Loucy (cell line): ENCODE measurements at regions not wholly inside any gene's neighbourhood (a gene's known extent, or its start where the extent isn't known, plus 50 kb on each side); places are given as distances from the start of the nearest gene placed in this dataset.

ENCODE experiments used
- H2AFZ ChIP-seq: fragments of 200-600 bp; sonication (generic); 2 replicates; pipeline ENCODE4 v1.6.0; 2016; ENCODE audit warnings: antibody characterized with exemption, mild to moderate bottlenecking, low read length, moderate library complexity
- H3F3A ChIP-seq: fragments of 200-600 bp; 2 replicates; pipeline ENCODE4 v1.6.0; 2016; ENCODE audit warnings: antibody characterized with exemption, low read depth, mild to moderate bottlenecking
- H3K27me3 ChIP-seq: fragments of 200-600 bp; sonication (generic); 2 replicates; pipeline ENCODE4 v1.6.1; 2014; ENCODE audit warnings: low read length, mild to moderate bottlenecking; ENCODE audit not compliant: insufficient read depth, poor library complexity, severe bottlenecking
- H3K36me3 ChIP-seq: fragments of 200-600 bp; sonication (generic); 2 replicates; pipeline ENCODE4 v1.6.1; 2016; ENCODE audit warnings: low read length; ENCODE audit not compliant: insufficient read depth
- H3K4me1 ChIP-seq: fragments of 200-600 bp; sonication (generic); 2 replicates; pipeline ENCODE4 v1.5.1; 2014; ENCODE audit warnings: low read length, mild to moderate bottlenecking; ENCODE audit not compliant: insufficient read depth, poor library complexity, severe bottlenecking
- H3K4me2 ChIP-seq: fragments of 200-600 bp; sonication (generic); 2 replicates; pipeline ENCODE4 v1.6.0; 2014; ENCODE audit warnings: antibody characterized with exemption, low read length, low read depth, mild to moderate bottlenecking; ENCODE audit not compliant: poor library complexity, severe bottlenecking
- H3K4me3 ChIP-seq: fragments of 200-600 bp; sonication (generic); 2 replicates; pipeline ENCODE4 v1.5.1; 2014; ENCODE audit warnings: low read length, mild to moderate bottlenecking, mixed read lengths; ENCODE audit not compliant: poor library complexity, severe bottlenecking
- H3K79me2 ChIP-seq: fragments of 200-600 bp; sonication (generic); 2 replicates; pipeline ENCODE4 v1.6.1; 2014; ENCODE audit warnings: low read length; ENCODE audit not compliant: insufficient read depth
- H3K9ac ChIP-seq: fragments of 200-600 bp; sonication (generic); 2 replicates; pipeline ENCODE4 v1.6.0; 2014; ENCODE audit warnings: mild to moderate bottlenecking, low read depth, low read length, moderate library complexity; ENCODE audit not compliant: poor library complexity, severe bottlenecking
- H3K9me2 ChIP-seq: fragments of 200-600 bp; sonication (generic); replicated peaks from 2 replicates; pipeline ENCODE4 v1.6.1; 2016; ENCODE audit warnings: low read depth, low read length, mixed read lengths
- H3K9me3 ChIP-seq: fragments of 200-600 bp; sonication (generic); 2 replicates; pipeline ENCODE4 v1.6.1; 2014; ENCODE audit warnings: mild to moderate bottlenecking, antibody characterized with exemption, low read length, low read depth; ENCODE audit not compliant: insufficient read depth
- H4K20me1 ChIP-seq: fragments of 200-600 bp; sonication (generic); 2 replicates; pipeline ENCODE4 v1.6.0; 2014; ENCODE audit warnings: antibody characterized with exemption, low read length, mild to moderate bottlenecking; ENCODE audit not compliant: insufficient read depth, poor library complexity, severe bottlenecking
- EZH2phosphoT487 ChIP-seq: fragments of 200-600 bp; IDR thresholded peaks from 2 replicates; pipeline ENCODE4 v1.6.1; 2018; ENCODE audit warnings: antibody characterized with exemption, mild to moderate bottlenecking, moderate library complexity, borderline replicate concordance
- TF ChIP-seq, protein P1 (sequence below): fragments of 200-600 bp; sonication (generic); conservative IDR thresholded peaks from 2 replicates; pipeline ENCODE4 v1.5.1; 2014; ENCODE audit warnings: mild to moderate bottlenecking, antibody characterized with exemption, low read length

DNA sequence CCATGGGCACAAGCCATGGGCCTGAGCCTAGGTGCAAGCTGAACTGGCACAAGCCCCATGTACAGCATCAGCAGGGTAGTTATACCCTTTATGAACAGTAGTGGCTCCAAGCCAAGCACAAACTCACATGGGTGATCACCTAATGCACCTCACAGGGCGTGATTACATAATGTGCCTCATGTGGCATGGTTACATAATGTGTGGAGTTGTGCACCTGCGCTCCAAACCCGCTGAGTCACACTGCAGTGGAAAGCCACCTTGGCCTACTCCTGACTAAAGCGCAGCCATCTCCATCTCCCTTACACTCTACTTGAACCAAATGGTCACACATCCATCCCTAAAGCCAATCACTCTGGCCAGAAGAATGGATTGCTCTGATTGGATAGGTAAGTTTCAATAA lies 279.7 kb downstream of the MBD2 start:
- Histone ChIP-seq H3K4me3 (no peak overlapping the region), H2AFZ (no peak overlapping the region), H3K9me2 (no peaks in the 10 kb centered on the region), H3K36me3 (no peaks in the 10 kb centered on the region), H3K9me3 (peaks cover 20% of the 10 kb centered on the region; the same call in 1 of the 2 replicates), H4K20me1 (no peaks in the 10 kb centered on the region), H3K27me3 (no peaks in the 10 kb centered on the region), H3K4me2 (no peak overlapping the region), H3F3A (no peaks in the 10 kb centered on the region), H3K4me1 (no peaks in the 10 kb centered on the region), H3K79me2 (no peaks in the 10 kb centered on the region), H3K9ac (no peak overlapping the region)
- TF ChIP-seq, protein P1, sequence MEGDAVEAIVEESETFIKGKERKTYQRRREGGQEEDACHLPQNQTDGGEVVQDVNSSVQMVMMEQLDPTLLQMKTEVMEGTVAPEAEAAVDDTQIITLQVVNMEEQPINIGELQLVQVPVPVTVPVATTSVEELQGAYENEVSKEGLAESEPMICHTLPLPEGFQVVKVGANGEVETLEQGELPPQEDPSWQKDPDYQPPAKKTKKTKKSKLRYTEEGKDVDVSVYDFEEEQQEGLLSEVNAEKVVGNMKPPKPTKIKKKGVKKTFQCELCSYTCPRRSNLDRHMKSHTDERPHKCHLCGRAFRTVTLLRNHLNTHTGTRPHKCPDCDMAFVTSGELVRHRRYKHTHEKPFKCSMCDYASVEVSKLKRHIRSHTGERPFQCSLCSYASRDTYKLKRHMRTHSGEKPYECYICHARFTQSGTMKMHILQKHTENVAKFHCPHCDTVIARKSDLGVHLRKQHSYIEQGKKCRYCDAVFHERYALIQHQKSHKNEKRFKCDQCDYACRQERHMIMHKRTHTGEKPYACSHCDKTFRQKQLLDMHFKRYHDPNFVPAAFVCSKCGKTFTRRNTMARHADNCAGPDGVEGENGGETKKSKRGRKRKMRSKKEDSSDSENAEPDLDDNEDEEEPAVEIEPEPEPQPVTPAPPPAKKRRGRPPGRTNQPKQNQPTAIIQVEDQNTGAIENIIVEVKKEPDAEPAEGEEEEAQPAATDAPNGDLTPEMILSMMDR, result no peak
- TF ChIP-seq EZH2phosphoT487, result no peak

DNA sequence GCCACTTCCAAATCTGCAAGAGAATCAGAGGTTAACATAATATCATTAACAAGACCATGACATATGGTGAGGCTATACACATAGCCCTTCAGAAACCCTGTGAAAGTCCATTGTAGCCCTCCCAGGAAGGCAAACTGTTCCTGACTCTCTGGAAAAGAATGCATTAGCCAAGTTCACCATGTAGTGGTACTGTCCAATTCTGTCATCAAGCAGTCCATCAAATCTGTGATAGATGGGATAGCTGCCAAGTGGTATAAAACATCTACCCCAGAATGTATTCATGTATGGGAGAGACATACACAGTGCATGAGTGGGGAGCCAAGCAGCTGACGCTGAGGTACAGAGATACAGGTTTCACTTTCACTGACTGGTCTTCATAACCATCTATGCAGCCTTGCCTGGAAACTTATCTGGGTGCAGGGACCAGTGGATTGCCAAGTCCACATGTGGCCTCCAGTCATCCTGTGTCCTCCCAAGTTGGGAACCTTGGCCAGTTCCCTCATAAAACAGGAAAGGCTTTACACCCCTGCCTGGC lies 281.1 kb downstream of the MBD2 start:
- no peaks in the 10 kb centered on the region for H3K27me3 ChIP-seq
- H3K4me1 ChIP-seq, result no peaks in the 10 kb centered on the region
- H4K20me1 ChIP-seq, result no peaks in the 10 kb centered on the region
- no peak overlapping the region for H3K4me3 ChIP-seq
- TF ChIP-seq, protein P1, result no peak
- TF ChIP-seq EZH2phosphoT487, result no peak
- peaks cover 20% of the 10 kb centered on the region; the same call in 1 of the 2 replicates for H3K9me3 ChIP-seq
- no peak overlapping the region for H3K9ac ChIP-seq
- H3K9me2 ChIP-seq, result no peaks in the 10 kb centered on the region
- no peak overlapping the region for H3K4me2 ChIP-seq
- no peaks in the 10 kb centered on the region for H3F3A ChIP-seq
- no peaks in the 10 kb centered on the region for H3K36me3 ChIP-seq
- H3K79me2 ChIP-seq, result no peaks in the 10 kb centered on the region
- H2AFZ ChIP-seq, result no peak overlapping the region

GRCh38 chr18:53941601-53942338 lies 282.7 kb downstream of the MBD2 start:
- H3K9ac ChIP-seq, result no peak overlapping the region
- TF ChIP-seq EZH2phosphoT487, result no peak
- TF ChIP-seq, protein P1, result no peak
- no peaks in the 10 kb centered on the region for H3K79me2 ChIP-seq
- H3F3A ChIP-seq, result no peaks in the 10 kb centered on the region
- no peaks in the 10 kb centered on the region for H3K9me2 ChIP-seq
- H3K4me1 ChIP-seq, result no peaks in the 10 kb centered on the region
- no peak overlapping the region for H3K4me2 ChIP-seq
- no peak overlapping the region for H2AFZ ChIP-seq
- no peaks in the 10 kb centered on the region for H3K36me3 ChIP-seq
- no peaks in the 10 kb centered on the region for H3K27me3 ChIP-seq
- H4K20me1 ChIP-seq, result no peaks in the 10 kb centered on the region
- H3K9me3 ChIP-seq, result peaks cover 20% of the 10 kb centered on the region; the same call in 1 of the 2 replicates
- no peak overlapping the region for H3K4me3 ChIP-seq
